GM10248 (cell line): ENCODE measurements at regions not wholly inside any gene's neighbourhood (a gene's known extent, or its start where the extent isn't known, plus 50 kb on each side); places are given as distances from the start of the nearest gene placed in this dataset.

ENCODE experiments used
- CTCF ChIA-PET: fragments of 300-600 bp; sonication (Branson Sonifier 250); formaldehyde crosslinking; extraction: SDS; loops from one replicate; lab custom pipeline; 2021; ENCODE audit warnings: antibody characterized with exemption; lab: Yijun Ruan, JAX
- POLR2A ChIA-PET: fragments of 350-650 bp; sonication (Branson Sonifier 250); formaldehyde crosslinking; extraction: SDS; loops from one replicate; lab custom pipeline; 2020; ENCODE audit warnings: antibody characterized with exemption; lab: Yijun Ruan, JAX
- DNase-seq: peaks from one replicate; pipeline ENCODE4 v3.0.0; 2012; ENCODE audit errors: extremely low spot score
- TF ChIP-seq, protein P1 (sequence below): IDR thresholded peaks from 2 replicates; pipeline ENCODE4 v1.5.1; 2012; ENCODE audit warnings: mild to moderate bottlenecking, low read depth; ENCODE audit errors: extremely low read depth, missing control alignments, control extremely low read depth

DNA sequence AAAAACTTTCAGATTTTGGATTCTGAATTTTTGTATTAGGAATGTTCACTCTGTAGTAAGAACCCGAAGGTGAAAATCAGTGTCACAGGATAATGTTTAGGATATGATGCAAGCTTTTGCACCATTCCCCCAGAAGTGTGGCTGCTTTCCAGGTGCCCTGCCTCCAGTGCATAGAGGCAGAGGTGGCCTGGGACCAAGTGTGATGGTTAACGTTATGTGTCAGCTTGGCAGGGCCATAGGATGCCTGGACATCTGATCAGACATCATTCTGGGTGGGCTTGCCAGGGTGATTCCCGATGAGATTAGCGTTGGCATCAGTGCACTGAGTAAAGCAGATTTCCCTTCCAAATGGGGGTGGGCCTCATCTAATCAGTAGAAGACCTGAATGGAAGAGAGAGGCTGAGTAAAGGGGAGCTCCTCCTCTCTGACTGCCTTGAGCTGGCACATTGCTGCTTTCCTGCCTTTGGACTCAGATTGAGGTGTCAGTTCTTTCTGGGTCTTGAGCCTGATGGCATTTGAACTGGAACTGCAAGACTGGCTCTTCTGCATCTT lies 177.4 kb upstream of the HS6ST1 start:
- TF ChIP-seq, protein P1, sequence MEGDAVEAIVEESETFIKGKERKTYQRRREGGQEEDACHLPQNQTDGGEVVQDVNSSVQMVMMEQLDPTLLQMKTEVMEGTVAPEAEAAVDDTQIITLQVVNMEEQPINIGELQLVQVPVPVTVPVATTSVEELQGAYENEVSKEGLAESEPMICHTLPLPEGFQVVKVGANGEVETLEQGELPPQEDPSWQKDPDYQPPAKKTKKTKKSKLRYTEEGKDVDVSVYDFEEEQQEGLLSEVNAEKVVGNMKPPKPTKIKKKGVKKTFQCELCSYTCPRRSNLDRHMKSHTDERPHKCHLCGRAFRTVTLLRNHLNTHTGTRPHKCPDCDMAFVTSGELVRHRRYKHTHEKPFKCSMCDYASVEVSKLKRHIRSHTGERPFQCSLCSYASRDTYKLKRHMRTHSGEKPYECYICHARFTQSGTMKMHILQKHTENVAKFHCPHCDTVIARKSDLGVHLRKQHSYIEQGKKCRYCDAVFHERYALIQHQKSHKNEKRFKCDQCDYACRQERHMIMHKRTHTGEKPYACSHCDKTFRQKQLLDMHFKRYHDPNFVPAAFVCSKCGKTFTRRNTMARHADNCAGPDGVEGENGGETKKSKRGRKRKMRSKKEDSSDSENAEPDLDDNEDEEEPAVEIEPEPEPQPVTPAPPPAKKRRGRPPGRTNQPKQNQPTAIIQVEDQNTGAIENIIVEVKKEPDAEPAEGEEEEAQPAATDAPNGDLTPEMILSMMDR: no peak
- no peak for DNase-seq

DNA sequence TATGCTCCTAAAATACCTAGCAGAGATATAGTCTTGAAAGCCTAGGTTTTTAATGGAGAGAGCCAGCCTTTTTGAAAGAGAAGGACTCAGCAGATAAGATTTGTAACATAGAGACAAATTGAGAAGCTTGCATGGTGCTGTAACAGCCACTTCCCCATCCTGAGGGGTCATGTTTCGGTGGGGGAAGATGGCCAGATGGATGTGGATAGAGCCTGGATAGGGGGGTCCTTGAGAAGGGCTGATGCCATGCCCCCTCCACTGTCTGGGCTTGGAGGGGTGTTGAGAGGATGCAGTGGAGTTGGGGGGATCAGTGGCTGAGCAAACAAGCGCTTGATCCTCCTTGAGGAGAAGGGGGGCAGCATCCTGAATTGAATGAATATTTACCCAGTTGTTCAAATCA lies 178.0 kb upstream of the HS6ST1 start:
- ChIA-PET POLR2A (no interaction called here), CTCF (interaction anchor here (1.2 kb wide), 1 partner anchor 16 kb away, joined by 3 read pairs; no protein-coding TSS in a partner anchor)

More for the DNA sequence above, 177.4 kb upstream of the HS6ST1 start:
- POLR2A ChIA-PET: no interaction called here
- CTCF ChIA-PET: interaction anchor here (1.2 kb wide), 1 partner anchor 15 kb away, joined by 3 read pairs; no protein-coding TSS in a partner anchor

DNA sequence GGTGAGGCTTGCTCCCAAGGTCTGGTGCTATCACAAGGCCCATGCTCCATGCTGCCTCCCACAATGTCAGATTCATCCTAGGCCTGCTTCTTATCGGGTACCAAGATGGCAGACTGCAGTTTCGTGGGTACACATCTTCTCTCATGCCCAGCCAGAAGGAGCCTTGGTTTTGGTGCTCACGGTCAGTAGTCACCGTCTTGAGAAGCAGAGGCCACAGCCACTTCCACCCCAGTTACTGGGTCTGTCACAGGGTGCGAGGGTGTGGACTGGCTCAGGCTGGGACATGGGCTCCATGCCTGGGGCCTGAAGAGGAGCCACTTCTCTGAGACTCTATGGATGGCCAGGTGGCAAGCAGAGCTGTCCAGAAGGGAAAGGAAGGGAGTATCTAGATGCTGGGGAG lies 178.8 kb upstream of the HS6ST1 start:
- CTCF ChIA-PET: no interaction called here
- no peak for DNase-seq
- POLR2A ChIA-PET: no interaction called here
- TF ChIP-seq, protein P1: no peak

More for the DNA sequence above, 178.0 kb upstream of the HS6ST1 start:
- DNase-seq: no peak
- TF ChIP-seq, protein P1: no peak

DNA sequence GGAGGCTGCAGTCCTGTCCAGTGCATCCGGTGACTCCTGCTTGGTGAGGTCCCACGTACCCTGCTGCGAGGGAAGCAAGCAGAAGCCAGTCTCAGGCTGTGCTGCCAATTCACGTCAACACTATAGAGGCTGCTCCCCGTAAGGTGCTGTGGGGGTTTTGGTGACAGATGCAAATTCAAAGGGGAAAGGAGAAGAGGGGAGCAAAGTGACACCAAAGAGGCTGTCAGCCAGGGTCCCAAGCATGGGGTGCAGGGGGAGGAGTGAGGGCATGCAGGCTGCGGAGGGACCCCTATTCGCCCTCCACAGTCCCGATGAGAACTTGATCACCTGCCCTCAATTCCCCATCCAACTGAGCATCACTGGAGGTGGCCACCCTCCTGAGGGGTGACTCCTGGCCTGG lies 179.4 kb upstream of the HS6ST1 start:
- ChIA-PET POLR2A (no interaction called here), CTCF (no interaction called here)
- DNase-seq: no peak
- TF ChIP-seq, protein P1: no peak

DNA sequence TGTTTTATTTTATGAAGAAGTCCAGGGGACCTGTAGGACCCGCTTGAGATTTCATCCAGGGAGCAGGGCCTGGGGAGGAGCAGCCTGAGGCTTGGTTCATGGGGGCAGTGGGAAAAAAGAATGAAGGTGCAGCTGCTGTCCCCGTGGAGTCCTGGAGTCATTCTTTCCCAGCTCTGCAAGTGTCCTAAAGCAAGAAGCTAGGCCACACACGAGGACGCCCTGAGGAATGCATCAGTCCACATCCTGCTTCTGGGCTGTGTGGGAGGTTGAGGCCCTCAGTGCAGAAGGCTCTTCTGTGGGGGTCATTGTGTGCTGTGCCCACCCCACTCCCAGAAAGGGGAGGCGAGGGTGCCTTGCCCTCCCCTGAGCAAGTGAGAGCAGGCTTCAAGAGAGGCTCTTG lies 179.9 kb upstream of the HS6ST1 start:
- ChIA-PET POLR2A (no interaction called here), CTCF (no interaction called here)
- no peak for DNase-seq
- TF ChIP-seq, protein P1: no peak

DNA sequence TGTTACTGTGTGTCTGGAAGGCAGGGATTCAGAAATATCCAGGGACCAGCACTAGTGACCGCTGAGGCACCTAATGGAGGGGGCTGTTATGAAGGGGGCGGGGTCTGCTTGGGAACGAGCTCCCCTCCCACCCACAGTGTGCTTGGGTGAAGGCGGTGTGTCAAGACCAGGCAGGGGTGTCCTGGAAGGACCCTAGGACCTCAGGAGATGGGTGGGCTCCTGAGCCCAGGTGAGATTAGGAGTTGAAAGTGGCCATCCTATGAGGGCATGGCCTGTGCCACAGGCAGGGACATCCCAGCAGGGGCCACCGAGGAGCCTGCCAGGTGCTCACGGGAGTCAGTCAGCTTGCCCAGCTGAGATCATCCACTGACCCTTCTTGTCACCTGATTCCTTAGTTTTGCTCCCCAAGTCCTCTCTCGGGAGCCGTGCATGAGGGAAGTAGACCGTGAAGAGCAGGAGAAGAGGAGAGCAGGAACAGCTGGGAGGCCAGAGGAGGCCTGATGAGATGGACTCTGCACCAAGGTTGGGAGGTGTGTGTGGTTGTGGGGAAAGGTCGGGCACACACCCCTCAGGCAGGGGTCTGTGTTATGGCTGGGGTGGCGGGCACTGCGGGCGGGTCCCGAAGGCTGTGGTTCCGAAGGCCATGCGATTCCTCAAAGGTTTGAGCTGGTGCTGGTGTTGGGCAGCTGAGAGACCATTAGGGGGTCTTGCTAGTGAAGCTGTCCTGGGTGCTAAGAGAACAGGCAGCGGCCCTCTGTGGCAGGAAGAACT lies 180.9 kb upstream of the HS6ST1 start:
- ChIA-PET POLR2A (no interaction called here), CTCF (no interaction called here)
- TF ChIP-seq, protein P1: no peak
- no peak for DNase-seq
